ENCODE measurements at regions not wholly inside any gene's neighbourhood (a gene's known extent, or its start where the extent isn't known, plus 50 kb on each side); places are given as distances from the start of the nearest gene placed in this dataset.

- ATAC-seq: no peak
Observed at GRCh38 chr4:79022529-79022928, 83.3 kb upstream of the PAQR3 start.

GRCh38 chr4:79017481-79017880, 78.2 kb upstream of the PAQR3 start:
- ATAC-seq: no peak

GRCh38 chr4:79016878-79017277, 77.6 kb upstream of the PAQR3 start:
- no peak for ATAC-seq

- no peak for ATAC-seq
Observed at GRCh38 chr4:79015411-79015810, 76.2 kb upstream of the PAQR3 start.

GRCh38 chr4:79014230-79014629, 75.0 kb upstream of the PAQR3 start:
- no peak for ATAC-seq

GRCh38 chr4:79013756-79014155, 74.5 kb upstream of the PAQR3 start:
- no peak for ATAC-seq

GRCh38 chr4:78990938-78991810, 51.9 kb upstream of the PAQR3 start:
- no peak for ATAC-seq

GRCh38 chr4:78989697-78990270, 50.5 kb upstream of the PAQR3 start:
- no peak for ATAC-seq

All from esophagus mucosa (tissue), 1 donor.